H9 (cell line): ENCODE measurements at regions not wholly inside any gene's neighbourhood (a gene's known extent, or its start where the extent isn't known, plus 50 kb on each side); places are given as distances from the start of the nearest gene placed in this dataset.

ENCODE experiments used
- DNase-seq: peaks from one replicate; pipeline ENCODE4 v3.0.0-alpha.2; 2017
- H2AFZ ChIP-seq: one replicate; pipeline ENCODE4 v1.6.1; 2013; ENCODE audit warnings: mild to moderate bottlenecking, low read length, control low read depth, moderate library complexity
- H2AK5ac ChIP-seq: 2 replicates; pipeline ENCODE4 v1.6.1; 2013; ENCODE audit warnings: low read length, control low read depth, mixed read lengths; ENCODE audit not compliant: insufficient read length
- H2BK120ac ChIP-seq: one replicate; pipeline ENCODE4 v1.6.1; 2013; ENCODE audit warnings: low read depth, mild to moderate bottlenecking, low read length, control low read depth, inconsistent platforms; ENCODE audit not compliant: poor library complexity, severe bottlenecking
- H2BK12ac ChIP-seq: 2 replicates; pipeline ENCODE4 v1.6.1; 2013; ENCODE audit warnings: low read length, control low read depth, mixed read lengths, low read depth; ENCODE audit not compliant: insufficient read length
- H2BK15ac ChIP-seq: 2 replicates; pipeline ENCODE4 v1.6.1; 2013; ENCODE audit warnings: low read depth, low read length, control low read depth
- H2BK20ac ChIP-seq: one replicate; pipeline ENCODE4 v1.6.1; 2013; ENCODE audit warnings: low read depth, mild to moderate bottlenecking, low read length, control low read depth, inconsistent platforms; ENCODE audit not compliant: poor library complexity, severe bottlenecking
- H2BK5ac ChIP-seq: 2 replicates; pipeline ENCODE4 v1.6.1; 2013; ENCODE audit warnings: low read length, control low read depth, mixed read lengths; ENCODE audit not compliant: insufficient read length
- H3K14ac ChIP-seq: 2 replicates; pipeline ENCODE4 v1.6.1; 2013; ENCODE audit warnings: low read length, control low read depth; ENCODE audit not compliant: insufficient read depth
- H3K18ac ChIP-seq: 2 replicates; pipeline ENCODE4 v1.6.1; 2013; ENCODE audit warnings: low read depth, mild to moderate bottlenecking, mixed read lengths, low read length, control low read depth; ENCODE audit not compliant: insufficient read length
- H3K23ac ChIP-seq: 2 replicates; pipeline ENCODE4 v1.6.1; 2013; ENCODE audit warnings: low read length, control low read depth, mixed read lengths, low read depth; ENCODE audit not compliant: insufficient read length
- H3K23me2 ChIP-seq: 2 replicates; pipeline ENCODE4 v1.6.1; 2013; ENCODE audit warnings: low read depth, mild to moderate bottlenecking, mixed read lengths, low read length, control low read depth; ENCODE audit not compliant: insufficient read length, poor library complexity, severe bottlenecking
- H3K27ac ChIP-seq: 2 replicates; pipeline ENCODE4 v1.5.1; 2013; ENCODE audit warnings: low read length, control low read depth, mixed read lengths, low read depth; ENCODE audit not compliant: insufficient read length
- H3K27me3 ChIP-seq: 2 replicates; pipeline ENCODE4 v1.6.1; 2013; ENCODE audit warnings: low read length, control low read depth, inconsistent platforms; ENCODE audit not compliant: insufficient read depth
- H3K4ac ChIP-seq: 2 replicates; pipeline ENCODE4 v1.6.1; 2013; ENCODE audit warnings: low read depth, mild to moderate bottlenecking, control low read depth, inconsistent platforms, low read length, moderate library complexity
- H3K4me1 ChIP-seq: 2 replicates; pipeline ENCODE4 v1.6.1; 2013; ENCODE audit warnings: low read length, control low read depth, inconsistent platforms; ENCODE audit not compliant: insufficient read depth
- H3K4me2 ChIP-seq: 2 replicates; pipeline ENCODE4 v1.6.1; 2013; ENCODE audit warnings: low read length, control low read depth, mixed read lengths; ENCODE audit not compliant: insufficient read length, insufficient read depth
- H3K56ac ChIP-seq: 2 replicates; pipeline ENCODE4 v1.6.1; 2013; ENCODE audit warnings: low read depth, mild to moderate bottlenecking, mixed read lengths, low read length, control low read depth; ENCODE audit not compliant: insufficient read length
- H3K79me1 ChIP-seq: 2 replicates; pipeline ENCODE4 v1.6.1; 2013; ENCODE audit warnings: low read depth, mild to moderate bottlenecking, moderate library complexity, low read length, control low read depth, inconsistent platforms; ENCODE audit not compliant: insufficient read depth, poor library complexity, severe bottlenecking
- H3K79me2 ChIP-seq: 2 replicates; pipeline ENCODE4 v1.6.1; 2013; ENCODE audit warnings: low read length, control low read depth, inconsistent platforms; ENCODE audit not compliant: insufficient read depth
- H3K9ac ChIP-seq: 2 replicates; pipeline ENCODE4 v1.6.1; 2013; ENCODE audit warnings: low read length, control low read depth, mixed read lengths; ENCODE audit not compliant: insufficient read length; ENCODE audit errors: extremely low read depth
- H3K9me3 ChIP-seq: one replicate; pipeline ENCODE4 v1.6.1; 2013; ENCODE audit warnings: low read depth, low read length, inconsistent platforms; ENCODE audit not compliant: control insufficient read depth
- H3T11ph ChIP-seq: one replicate; pipeline ENCODE4 v1.6.1; 2013; ENCODE audit warnings: mild to moderate bottlenecking, low read length, control low read depth, inconsistent platforms
- H4K20me1 ChIP-seq: one replicate; pipeline ENCODE4 v1.6.1; 2013; ENCODE audit not compliant: control insufficient read depth, insufficient read length, insufficient read depth
- H4K5ac ChIP-seq: 2 replicates; pipeline ENCODE4 v1.6.1; 2013; ENCODE audit warnings: low read depth, mild to moderate bottlenecking, mixed read lengths, low read length, control low read depth; ENCODE audit not compliant: insufficient read length
- H4K8ac ChIP-seq: replicated peaks from 2 replicates; pipeline ENCODE4 v1.6.1; 2013; ENCODE audit warnings: low read length, control low read depth, mixed read lengths, low read depth; ENCODE audit not compliant: insufficient read length
- H4K91ac ChIP-seq: 2 replicates; pipeline ENCODE4 v1.6.1; 2013; ENCODE audit warnings: low read depth, mild to moderate bottlenecking, moderate library complexity, mixed read lengths, low read length, control low read depth; ENCODE audit not compliant: insufficient read length
- H3K27ac Mint-ChIP-seq, 3 experiments: 2 replicates in 2 of 3; 3 replicates in 1 of 3; pipeline ENCODE4 v1.8.0; 2020 to 2021; ENCODE audit warnings: mixed read lengths in 3 of 3, mild to moderate bottlenecking in 1 of 3, moderate library complexity in 1 of 3
- H3K27me3 Mint-ChIP-seq: 2 replicates; pipeline ENCODE4 v1.8.0; 2021; ENCODE audit warnings: low read depth, mild to moderate bottlenecking, moderate library complexity, mixed read lengths
- H3K36me3 Mint-ChIP-seq, 3 experiments: 2 replicates in 2 of 3; 3 replicates in 1 of 3; pipeline ENCODE4 v1.8.0; 2020 to 2021; ENCODE audit warnings: low read depth in 3 of 3, mixed read lengths in 3 of 3; ENCODE audit not compliant: insufficient read depth in 1 of 3
- H3K4me1 Mint-ChIP-seq, 2 experiments: 2 replicates each; pipeline ENCODE4 v1.8.0; 2020; ENCODE audit warnings: mixed read lengths in 2 of 2
- H3K4me3 Mint-ChIP-seq, 2 experiments: 2 replicates in 1 of 2; 3 replicates in 1 of 2; pipeline ENCODE4 v1.8.0; 2020 to 2021; ENCODE audit warnings: mild to moderate bottlenecking in 2 of 2, mixed read lengths in 2 of 2, moderate library complexity in 1 of 2
- H3K9me3 Mint-ChIP-seq, 2 experiments: 2 replicates in 1 of 2; 3 replicates in 1 of 2; pipeline ENCODE4 v1.8.0; 2020; ENCODE audit warnings: mild to moderate bottlenecking in 2 of 2, mixed read lengths in 2 of 2, moderate library complexity in 1 of 2
- WGBS: extraction: QIAGEN DNeasy Blood & Tissue Kit; methylation state at CpG from one replicate; pipeline ENCODE4 v1.1.7; 2013; ENCODE audit warnings: missing lambda C conversion rate, low lambda C conversion rate, mixed read lengths; ENCODE audit not compliant: insufficient read length; ENCODE audit errors: extremely low coverage; 5-methylcytosine and 5-hydroxymethylcytosine counted together
- TF ChIP-seq, protein P1 (sequence below): fragments of 200-600 bp; sonication (generic); conservative IDR thresholded peaks from 3 replicates; pipeline ENCODE4 v1.8.0; 2021; ENCODE audit warnings: antibody characterized with exemption, mild to moderate bottlenecking

DNA sequence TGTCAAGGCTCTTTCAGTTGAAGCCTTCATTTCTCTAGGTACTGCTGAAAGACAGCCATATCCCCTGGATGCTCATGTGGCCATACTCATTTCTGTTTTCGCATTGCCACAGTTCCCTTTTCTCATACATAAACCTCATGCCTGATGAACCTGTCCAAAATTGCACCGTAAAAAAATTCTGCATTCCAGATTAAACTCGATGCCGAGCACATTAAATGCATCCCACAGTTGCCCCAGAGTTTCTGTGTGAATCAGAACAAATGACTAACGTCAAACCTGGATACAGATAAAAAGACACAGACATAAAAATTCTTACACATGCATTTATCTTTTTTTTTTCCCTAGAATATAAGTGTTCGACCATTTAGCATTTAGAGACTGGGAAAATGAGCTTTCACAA lies 288.2 kb downstream of the COG6 start:
- Histone ChIP-seq H3K4me1 (peaks cover 9% of the 10 kb centered on the region; the same call in 1 of the 2 replicates), H2BK12ac (no peak overlapping the region), H4K20me1 (no peaks in the 10 kb centered on the region), H3T11ph (no peak overlapping the region), H3K27me3 (no peaks in the 10 kb centered on the region), H3K4ac (no peak overlapping the region), H3K14ac (no peak overlapping the region), H2BK20ac (no peak overlapping the region), H4K8ac (no peak overlapping the region), H3K23me2 (no peaks in the 10 kb centered on the region), H3K4me2 (no peak overlapping the region), H4K91ac (no peak overlapping the region), H2AFZ (no peak overlapping the region), H3K9me3 (no peaks in the 10 kb centered on the region), H3K27ac (no peak overlapping the region), H2BK15ac (no peak overlapping the region), H2BK5ac (no peak overlapping the region), H4K5ac (no peak overlapping the region), H3K79me1 (no peaks in the 10 kb centered on the region), H3K79me2 (no peaks in the 10 kb centered on the region), H2BK120ac (no peak overlapping the region), H3K18ac (no peak overlapping the region), H3K23ac (no peak overlapping the region), H3K9ac (no peak overlapping the region), H2AK5ac (no peak overlapping the region), H3K56ac (no peak overlapping the region)
- Mint-ChIP-seq H3K4me1 (peaks cover 14 to 17% of the 10 kb centered on the region in 2 experiments), H3K27ac (no peak overlapping the region), H3K9me3 (no peaks in the 10 kb centered on the region), H3K27me3 (peaks cover 32% of the 10 kb centered on the region), H3K4me3 (no peak overlapping the region), H3K36me3 (no peaks in the 10 kb centered on the region)
- TF ChIP-seq, protein P1, sequence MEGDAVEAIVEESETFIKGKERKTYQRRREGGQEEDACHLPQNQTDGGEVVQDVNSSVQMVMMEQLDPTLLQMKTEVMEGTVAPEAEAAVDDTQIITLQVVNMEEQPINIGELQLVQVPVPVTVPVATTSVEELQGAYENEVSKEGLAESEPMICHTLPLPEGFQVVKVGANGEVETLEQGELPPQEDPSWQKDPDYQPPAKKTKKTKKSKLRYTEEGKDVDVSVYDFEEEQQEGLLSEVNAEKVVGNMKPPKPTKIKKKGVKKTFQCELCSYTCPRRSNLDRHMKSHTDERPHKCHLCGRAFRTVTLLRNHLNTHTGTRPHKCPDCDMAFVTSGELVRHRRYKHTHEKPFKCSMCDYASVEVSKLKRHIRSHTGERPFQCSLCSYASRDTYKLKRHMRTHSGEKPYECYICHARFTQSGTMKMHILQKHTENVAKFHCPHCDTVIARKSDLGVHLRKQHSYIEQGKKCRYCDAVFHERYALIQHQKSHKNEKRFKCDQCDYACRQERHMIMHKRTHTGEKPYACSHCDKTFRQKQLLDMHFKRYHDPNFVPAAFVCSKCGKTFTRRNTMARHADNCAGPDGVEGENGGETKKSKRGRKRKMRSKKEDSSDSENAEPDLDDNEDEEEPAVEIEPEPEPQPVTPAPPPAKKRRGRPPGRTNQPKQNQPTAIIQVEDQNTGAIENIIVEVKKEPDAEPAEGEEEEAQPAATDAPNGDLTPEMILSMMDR = no peak
- no CpG with 5 or more reads among the region's 6 CpGs for whole genome bisulfite sequencing
- DNase-seq = no peak
